ENCODE measurements at regions not wholly inside any gene's neighbourhood (a gene's known extent, or its start where the extent isn't known, plus 50 kb on each side); places are given as distances from the start of the nearest gene placed in this dataset.

- TF ChIP-seq CTCF (IDR thresholded peaks at IDR 0.05) = no peak
- Histone ChIP-seq H3K4me1 (no peaks in the 10 kb centered on the region), H3K27me3 (no peaks in the 10 kb centered on the region), H3K9me3 (peaks cover 0 to 7% (median 0%) of the 10 kb centered on the region in 3 donors), H3K36me3 (no peaks in the 10 kb centered on the region), H3K27ac (no peak overlapping the region), H3K4me3 (no peak overlapping the region)
- intact Hi-C loops (cut with DNase I; ENCODE audit: low total_unique reads) = no loop called here
- no peak for DNase-seq
Observed at GRCh38 chr6:125512621-125513020, 210.9 kb upstream of the HDDC2 start.

GRCh38 chr6:125513978-125514377 lies 212.2 kb upstream of the HDDC2 start:
- no peak for TF ChIP-seq CTCF (IDR thresholded peaks at IDR 0.05)
- peaks cover 0 to 7% (median 0%) of the 10 kb centered on the region in 3 donors for H3K9me3 ChIP-seq
- H3K27me3 ChIP-seq = no peaks in the 10 kb centered on the region
- H3K36me3 ChIP-seq = no peaks in the 10 kb centered on the region
- intact Hi-C loops (cut with DNase I; ENCODE audit: low total_unique reads) = no loop called here
- H3K4me3 ChIP-seq = no peak overlapping the region
- DNase-seq = no peak
- no peak overlapping the region for H3K27ac ChIP-seq
- no peaks in the 10 kb centered on the region for H3K4me1 ChIP-seq

- no peak for TF ChIP-seq CTCF (IDR thresholded peaks at IDR 0.05)
- Histone ChIP-seq H3K4me3 (no peak overlapping the region), H3K4me1 (no peaks in the 10 kb centered on the region), H3K27me3 (no peaks in the 10 kb centered on the region), H3K9me3 (peaks cover 0 to 7% (median 0%) of the 10 kb centered on the region in 3 donors), H3K27ac (no peak overlapping the region), H3K36me3 (no peaks in the 10 kb centered on the region)
- DNase-seq = no peak
- intact Hi-C loops (cut with DNase I; ENCODE audit: low total_unique reads) = no loop called here
Observed at GRCh38 chr6:125516644-125517043, 214.9 kb upstream of the HDDC2 start.

GRCh38 chr6:125519367-125519766 lies 217.6 kb upstream of the HDDC2 start:
- Histone ChIP-seq H3K27ac (no peak overlapping the region), H3K4me3 (no peak overlapping the region), H3K9me3 (peaks cover 0 to 3% (median 0%) of the 10 kb centered on the region in 3 donors), H3K36me3 (no peaks in the 10 kb centered on the region), H3K4me1 (no peaks in the 10 kb centered on the region), H3K27me3 (no peaks in the 10 kb centered on the region)
- intact Hi-C loops (cut with DNase I; ENCODE audit: low total_unique reads) = no loop called here
- TF ChIP-seq CTCF (IDR thresholded peaks at IDR 0.05) = no peak
- DNase-seq = no peak

GRCh38 chr6:125524356-125524755 lies 222.6 kb upstream of the HDDC2 start:
- Histone ChIP-seq H3K27me3 (no peaks in the 10 kb centered on the region), H3K36me3 (no peaks in the 10 kb centered on the region), H3K27ac (no peak overlapping the region), H3K4me1 (no peaks in the 10 kb centered on the region), H3K4me3 (no peak overlapping the region), H3K9me3 (no peaks in the 10 kb centered on the region)
- DNase-seq = no peak
- TF ChIP-seq CTCF (IDR thresholded peaks at IDR 0.05) = no peak
- intact Hi-C loops (cut with DNase I; ENCODE audit: low total_unique reads) = no loop called here

Measured in tibial artery (tissue), 4 donors.